Vagina (tissue), 2 donors: ENCODE measurements at regions not wholly inside any gene's neighbourhood (a gene's known extent, or its start where the extent isn't known, plus 50 kb on each side); places are given as distances from the start of the nearest gene placed in this dataset.

Source experiments
- DNase-seq, 2 donors: peaks; one replicate each; pipeline ENCODE4 v3.0.0-alpha.2; 2017; ENCODE audit errors: extremely low spot score in 2 of 2
- H3K27ac ChIP-seq: fragments of 200-600 bp; sonication (generic); one replicate; pipeline ENCODE4 v1.5.1; 2019
- H3K27me3 ChIP-seq: fragments of 200-600 bp; sonication (generic); one replicate; pipeline ENCODE4 v1.5.1; 2019
- H3K36me3 ChIP-seq, 2 donors: fragments of 200-600 bp; sonication (generic); one replicate each; pipeline ENCODE4 v1.5.1; 2017 to 2019
- H3K4me1 ChIP-seq: fragments of 200-600 bp; sonication (generic); one replicate; pipeline ENCODE4 v1.5.1; 2019
- H3K4me3 ChIP-seq, 2 donors: fragments of 200-600 bp; sonication (generic); 1 replicate in 1 of 2; 2 replicates in 1 of 2; pipeline ENCODE4 v1.5.1; 2016 to 2019
- H3K9me3 ChIP-seq: fragments of 200-600 bp; sonication (generic); one replicate; pipeline ENCODE4 v1.5.1; 2019
- CTCF ChIP-seq, 3 experiments: fragments of 450-650 bp in 2 of 3; fragments of 200-600 bp in 1 of 3; sonication (generic) in 1 of 3; IDR thresholded peaks; one replicate each; pipeline ENCODE4 v1.5.1; 2017 to 2019; ENCODE audit warnings: antibody characterized with exemption in 3 of 3, mild to moderate bottlenecking in 2 of 3, moderate library complexity in 2 of 3
- POLR2A ChIP-seq, 2 donors: fragments of 450-650 bp; IDR thresholded peaks; one replicate each; pipeline ENCODE4 v1.6.1; 2017; ENCODE audit warnings: antibody characterized with exemption in 2 of 2, mild to moderate bottlenecking in 2 of 2, moderate library complexity in 2 of 2
- POLR2AphosphoS5 ChIP-seq, 2 donors: sonication (generic); formaldehyde crosslinking; IDR thresholded peaks; one replicate each; pipeline ENCODE4 v1.9.0; 2017; ENCODE audit warnings: antibody characterized with exemption in 2 of 2, mild to moderate bottlenecking in 2 of 2, low read depth in 1 of 2; ENCODE audit not compliant: insufficient read depth in 1 of 2
- intact Hi-C: fragments of 100-400 bp; cut with DNase I; formaldehyde crosslinking; loops from one replicate; pipeline ENCODE4 v1.15.1; 2023

DNA sequence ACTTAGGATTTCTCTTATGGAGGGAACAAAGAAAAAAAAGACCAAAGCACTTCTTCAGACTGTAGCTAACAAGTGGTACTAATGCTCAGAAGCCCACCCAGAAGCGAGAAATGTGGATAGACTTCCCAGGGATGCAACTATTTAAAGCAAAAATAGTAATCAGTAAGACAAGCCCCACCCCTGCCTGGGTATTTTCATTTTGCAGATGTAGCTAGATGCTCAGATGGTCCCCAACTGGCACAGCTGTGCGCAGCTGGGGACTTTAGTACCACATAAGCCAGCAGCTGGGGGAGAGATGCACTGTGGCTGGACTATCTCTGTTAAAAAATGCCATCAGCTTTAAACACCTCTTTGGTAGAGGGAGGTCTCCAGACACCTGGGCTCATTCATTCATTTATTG is 77.8 kb upstream of the SPAG17 start:
- H3K27me3 ChIP-seq: no peaks in the 10 kb centered on the region
- H3K36me3 ChIP-seq: no peaks in the 10 kb centered on the region
- H3K4me3 ChIP-seq: no peak overlapping the region
- H3K4me1 ChIP-seq: no peaks in the 10 kb centered on the region
- DNase-seq: no peak
- intact Hi-C loops: no loop called here
- H3K9me3 ChIP-seq: no peaks in the 10 kb centered on the region
- no peak overlapping the region for H3K27ac ChIP-seq
- TF ChIP-seq POLR2A (IDR thresholded peaks at IDR 0.05) (no peak), CTCF (IDR thresholded peaks at IDR 0.05) (no peak), POLR2AphosphoS5 (IDR thresholded peaks at IDR 0.05; ENCODE audit: insufficient read depth in 1 of 2, low read depth in 1 of 2) (no peak)

DNA sequence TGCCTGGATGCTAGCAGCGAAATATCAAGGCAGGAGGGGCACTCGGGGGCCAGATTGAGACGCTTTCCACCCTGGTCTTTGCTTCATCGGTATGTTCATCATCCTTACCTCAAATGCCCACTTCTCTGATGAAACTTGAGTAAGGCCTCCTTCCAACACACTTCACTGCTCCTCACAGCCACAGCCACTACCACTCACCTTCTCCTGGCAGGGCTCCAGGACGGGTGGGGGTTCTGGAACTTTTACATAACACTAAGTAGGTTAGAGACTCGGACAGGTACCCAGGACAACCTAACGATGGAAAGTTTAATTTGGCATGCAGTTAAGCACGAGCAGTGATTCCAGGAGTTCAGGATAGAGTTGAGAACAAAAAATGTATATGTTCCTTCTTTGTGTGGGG is 73.9 kb upstream of the SPAG17 start:
- H3K27ac ChIP-seq: no peak overlapping the region
- no peaks in the 10 kb centered on the region for H3K36me3 ChIP-seq
- no peak for DNase-seq
- intact Hi-C loops: no loop called here
- no peaks in the 10 kb centered on the region for H3K9me3 ChIP-seq
- no peaks in the 10 kb centered on the region for H3K27me3 ChIP-seq
- no peak overlapping the region for H3K4me3 ChIP-seq
- no peak for TF ChIP-seq POLR2A (IDR thresholded peaks at IDR 0.05)
- H3K4me1 ChIP-seq: no peaks in the 10 kb centered on the region

- Histone ChIP-seq H3K27me3 (no peaks in the 10 kb centered on the region), H3K27ac (no peak overlapping the region), H3K36me3 (no peaks in the 10 kb centered on the region), H3K9me3 (no peaks in the 10 kb centered on the region), H3K4me3 (no peak overlapping the region), H3K4me1 (no peaks in the 10 kb centered on the region)
- DNase-seq: no peak
- intact Hi-C loops: no loop called here
- TF ChIP-seq CTCF (IDR thresholded peaks at IDR 0.05): no peak
- TF ChIP-seq POLR2A (IDR thresholded peaks at IDR 0.05): no peak
- no peak for TF ChIP-seq POLR2AphosphoS5 (IDR thresholded peaks at IDR 0.05; ENCODE audit: insufficient read depth in 1 of 2, low read depth in 1 of 2)
These were observed 72.9 kb upstream of the SPAG17 start for GRCh38 chr1:118257946-118258345.

GRCh38 chr1:118254491-118255425 is 69.7 kb upstream of the SPAG17 start:
- Histone ChIP-seq H3K36me3 (no peaks in the 10 kb centered on the region), H3K9me3 (no peaks in the 10 kb centered on the region), H3K27ac (no peak overlapping the region), H3K4me1 (no peaks in the 10 kb centered on the region), H3K4me3 (no peak overlapping the region), H3K27me3 (no peaks in the 10 kb centered on the region)
- TF ChIP-seq CTCF (IDR thresholded peaks at IDR 0.05) (no peak), POLR2A (IDR thresholded peaks at IDR 0.05) (no peak), POLR2AphosphoS5 (IDR thresholded peaks at IDR 0.05; ENCODE audit: insufficient read depth in 1 of 2, low read depth in 1 of 2) (no peak)
- intact Hi-C loops: no loop called here
- no peak for DNase-seq

GRCh38 chr1:118254001-118254400 is 69.0 kb upstream of the SPAG17 start:
- Histone ChIP-seq H3K27me3 (no peaks in the 10 kb centered on the region), H3K36me3 (no peaks in the 10 kb centered on the region), H3K27ac (no peak overlapping the region), H3K4me1 (no peaks in the 10 kb centered on the region), H3K4me3 (no peak overlapping the region), H3K9me3 (no peaks in the 10 kb centered on the region)
- no peak for DNase-seq
- TF ChIP-seq CTCF (IDR thresholded peaks at IDR 0.05) (no peak), POLR2A (IDR thresholded peaks at IDR 0.05) (no peak), POLR2AphosphoS5 (IDR thresholded peaks at IDR 0.05; ENCODE audit: insufficient read depth in 1 of 2, low read depth in 1 of 2) (no peak)
- intact Hi-C loops: no loop called here
